ENCODE measurements at regions not wholly inside any gene's neighbourhood (a gene's known extent, or its start where the extent isn't known, plus 50 kb on each side); places are given as distances from the start of the nearest gene placed in this dataset.

DNA sequence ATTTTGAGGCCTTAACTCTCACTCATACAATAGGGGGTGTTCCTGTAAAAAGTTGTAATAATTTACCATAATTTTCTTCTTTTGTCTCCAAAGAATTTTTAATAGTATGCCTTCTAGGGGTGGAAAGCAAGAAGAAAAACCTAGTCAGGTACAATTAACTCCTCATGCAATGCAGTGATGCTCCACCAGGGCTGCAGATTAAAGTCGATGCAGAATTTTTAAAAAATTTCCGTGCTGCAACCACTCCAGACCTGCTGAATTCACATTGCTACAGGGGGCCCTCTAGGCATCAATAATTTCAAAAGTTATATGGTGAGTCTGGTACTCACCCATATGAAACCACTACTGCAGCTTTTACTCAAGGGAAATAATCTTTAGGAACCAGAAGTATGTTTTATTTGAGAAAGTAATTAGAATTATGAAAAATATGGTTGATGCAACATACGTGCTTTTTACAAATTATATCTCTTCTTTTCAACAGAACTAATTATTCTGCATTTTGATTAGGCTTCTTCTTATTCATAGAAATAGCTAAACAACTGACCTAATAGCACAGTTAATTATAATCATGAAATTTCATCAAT is 353.2 kb downstream of the BCAT1 start:
- TF ChIP-seq CTCF (IDR thresholded peaks at IDR 0.05), result no peak
- no peak for TF ChIP-seq CBX8 (IDR thresholded peaks at IDR 0.05)
- TF ChIP-seq POLR2A (IDR thresholded peaks at IDR 0.05; ENCODE audit: low read length), result no peak
